CD4-positive, alpha-beta T cell (primary cell): ENCODE measurements at regions not wholly inside any gene's neighbourhood (a gene's known extent, or its start where the extent isn't known, plus 50 kb on each side); places are given as distances from the start of the nearest gene placed in this dataset.

ENCODE experiments used
- ATAC-seq: fragments of 200-7000 bp; cut with Tn5 transposase; one replicate; pipeline ENCODE4 v1.10.0; 2022; ENCODE audit warnings: mild to moderate bottlenecking; ENCODE audit not compliant: poor library complexity
- CTCF ChIA-PET: fragments of 350-600 bp; sonication (Branson Sonifier 250); formaldehyde crosslinking; loops from one replicate; lab custom pipeline; 2021; ENCODE audit warnings: antibody characterized with exemption, inconsistent platforms; lab: Charles Lee
- POLR2A ChIA-PET: fragments of 350-600 bp; sonication (Branson Sonifier 250); formaldehyde crosslinking; loops from one replicate; lab custom pipeline; 2021; ENCODE audit warnings: antibody characterized with exemption, inconsistent platforms; lab: Charles Lee
- DNase-seq, 14 experiments: peaks; one replicate each; pipeline ENCODE4 v3.0.0-alpha.2; 2013 to 2020; ENCODE audit warnings: mixed read lengths in 2 of 14
- H3K27ac ChIP-seq, 2 donors: one replicate each; pipeline versions ENCODE4 v1.5.1 to v1.7.0; 2013; ENCODE audit warnings: low read length in 2 of 2, low read depth in 1 of 2, mild to moderate bottlenecking in 1 of 2
- H3K27me3 ChIP-seq, 2 experiments: 1 replicate in 1 of 2; 2 replicates in 1 of 2; pipeline versions ENCODE4 v1.6.1 to v1.7.0; 2013; ENCODE audit warnings: low read length in 2 of 2, control low read depth in 1 of 2, mild to moderate bottlenecking in 1 of 2, moderate library complexity in 1 of 2; ENCODE audit not compliant: insufficient read depth in 2 of 2, control insufficient read depth in 1 of 2
- H3K36me3 ChIP-seq: one replicate; pipeline ENCODE4 v1.6.1; 2013; ENCODE audit warnings: low read length, control low read depth; ENCODE audit not compliant: insufficient read depth
- H3K4me1 ChIP-seq: one replicate; pipeline ENCODE4 v1.6.1; 2013; ENCODE audit warnings: low read length, control low read depth; ENCODE audit not compliant: insufficient read depth
- H3K4me3 ChIP-seq: one replicate; pipeline ENCODE4 v1.5.1; 2013; ENCODE audit warnings: mild to moderate bottlenecking, low read length, moderate library complexity
- H3K9me3 ChIP-seq, 2 experiments: 1 replicate in 1 of 2; 2 replicates in 1 of 2; pipeline versions ENCODE4 v1.6.1 to v1.7.0; 2013; ENCODE audit warnings: low read length in 2 of 2, mild to moderate bottlenecking in 2 of 2, control low read depth in 1 of 2, moderate library complexity in 1 of 2; ENCODE audit not compliant: control insufficient read depth in 1 of 2, insufficient read depth in 1 of 2
- H3K27ac Mint-ChIP-seq: one replicate; pipeline ENCODE4 v1.8.0; 2020; ENCODE audit warnings: mixed read lengths
- H3K27me3 Mint-ChIP-seq: one replicate; pipeline ENCODE4 v1.8.0; 2021; ENCODE audit warnings: mixed read lengths
- H3K36me3 Mint-ChIP-seq: one replicate; pipeline ENCODE4 v1.8.0; 2021; ENCODE audit warnings: low read depth, mixed read lengths
- H3K4me1 Mint-ChIP-seq: one replicate; pipeline ENCODE4 v1.8.0; 2021; ENCODE audit warnings: low read depth, mixed read lengths
- H3K4me3 Mint-ChIP-seq: one replicate; pipeline ENCODE4 v1.8.0; 2020; ENCODE audit warnings: mild to moderate bottlenecking, mixed read lengths
- H3K9me3 Mint-ChIP-seq: one replicate; pipeline ENCODE4 v1.8.0; 2020; ENCODE audit warnings: mixed read lengths
- CTCF ChIP-seq: fragments of 200-600 bp; IDR thresholded peaks from one replicate; pipeline ENCODE4 v1.8.0; 2022; ENCODE audit warnings: antibody characterized with exemption, mild to moderate bottlenecking
- intact Hi-C, 2 experiments: fragments of 100-400 bp; cut with DNase I in 1 of 2; cut with micrococcal nuclease in 1 of 2; formaldehyde crosslinking; loops; one replicate each; pipeline versions ENCODE4 v1.15.1 to v1.9.0; 2023 to 2025; cut with DNase I, micrococcal nuclease

- Histone ChIP-seq H3K9me3 (no peaks in the 10 kb centered on the region), H3K36me3 (no peaks in the 10 kb centered on the region), H3K27ac (no peak overlapping the region), H3K4me3 (no peak overlapping the region), H3K27me3 (no peaks in the 10 kb centered on the region), H3K4me1 (no peaks in the 10 kb centered on the region)
- no peak overlapping the region for H3K27ac Mint-ChIP-seq
- no peaks in the 10 kb centered on the region for H3K27me3 Mint-ChIP-seq
- H3K4me3 Mint-ChIP-seq: no peak overlapping the region
- no peaks in the 10 kb centered on the region for H3K9me3 Mint-ChIP-seq
- H3K36me3 Mint-ChIP-seq: no peaks in the 10 kb centered on the region
- ATAC-seq (no peak), DNase-seq (no peak)
- ChIA-PET CTCF (no interaction called here), POLR2A (no interaction called here)
- H3K4me1 Mint-ChIP-seq: no peaks in the 10 kb centered on the region
- TF ChIP-seq CTCF: no peak
- intact Hi-C loops: no loop called here
These were observed 138.9 kb upstream of the BMPER start for GRCh38 chr7:33766405-33766804.

- no peaks in the 10 kb centered on the region for H3K4me1 ChIP-seq
- no peaks in the 10 kb centered on the region for H3K36me3 Mint-ChIP-seq
- H3K4me3 ChIP-seq: no peak overlapping the region
- no peak overlapping the region for H3K27ac ChIP-seq
- DNase-seq: no peak
- H3K36me3 ChIP-seq: no peaks in the 10 kb centered on the region
- H3K4me1 Mint-ChIP-seq: no peaks in the 10 kb centered on the region
- no peak for TF ChIP-seq CTCF
- ChIA-PET CTCF (no interaction called here), POLR2A (no interaction called here)
- no peaks in the 10 kb centered on the region for H3K9me3 ChIP-seq
- no peak overlapping the region for H3K4me3 Mint-ChIP-seq
- H3K27me3 ChIP-seq: no peaks in the 10 kb centered on the region
- no peak for ATAC-seq
- H3K9me3 Mint-ChIP-seq: no peaks in the 10 kb centered on the region
- H3K27me3 Mint-ChIP-seq: no peaks in the 10 kb centered on the region
- intact Hi-C loops: no loop called here
- no peak overlapping the region for H3K27ac Mint-ChIP-seq
These were observed 135.4 kb upstream of the BMPER start for GRCh38 chr7:33769930-33770329.

GRCh38 chr7:33770576-33770975, 134.8 kb upstream of the BMPER start:
- DNase-seq (no peak), ATAC-seq (no peak)
- no peak overlapping the region for H3K27ac Mint-ChIP-seq
- no peaks in the 10 kb centered on the region for H3K36me3 ChIP-seq
- no peak overlapping the region for H3K4me3 ChIP-seq
- H3K36me3 Mint-ChIP-seq: no peaks in the 10 kb centered on the region
- ChIA-PET CTCF (no interaction called here), POLR2A (no interaction called here)
- no peaks in the 10 kb centered on the region for H3K4me1 Mint-ChIP-seq
- H3K9me3 ChIP-seq: no peaks in the 10 kb centered on the region
- H3K27me3 Mint-ChIP-seq: no peaks in the 10 kb centered on the region
- intact Hi-C loops: no loop called here
- H3K4me1 ChIP-seq: no peaks in the 10 kb centered on the region
- H3K27ac ChIP-seq: no peak overlapping the region
- H3K27me3 ChIP-seq: no peaks in the 10 kb centered on the region
- no peaks in the 10 kb centered on the region for H3K9me3 Mint-ChIP-seq
- no peak overlapping the region for H3K4me3 Mint-ChIP-seq
- no peak for TF ChIP-seq CTCF
